H1 (cell line): ENCODE measurements at regions not wholly inside any gene's neighbourhood (a gene's known extent, or its start where the extent isn't known, plus 50 kb on each side); places are given as distances from the start of the nearest gene placed in this dataset.

Experiments
- CTCF ChIA-PET: fragments of 300-600 bp; sonication (Branson Sonifier 250); formaldehyde crosslinking; loops from one replicate; lab custom pipeline; 2021; ENCODE audit not compliant: partially characterized antibody; lab: Charles Lee
- POLR2A ChIA-PET: fragments of 300-600 bp; sonication (Branson Sonifier 250); formaldehyde crosslinking; loops from one replicate; lab custom pipeline; 2021; ENCODE audit warnings: inconsistent platforms; ENCODE audit not compliant: partially characterized antibody; lab: Charles Lee
- DNase-seq, 2 experiments: peaks; one replicate each; pipeline versions ENCODE4 v3.0.0 to v3.0.0-alpha.2; 2010 to 2022; ENCODE audit warnings: low spot score in 2 of 2, low read depth in 1 of 2, mixed read lengths in 1 of 2
- FAIRE-seq: peaks from 2 replicates; lab custom pipeline; 2011; peaks lifted over from hg19 to GRCh38; lab: Jason Lieb, UNC
- H2AFZ ChIP-seq: 2 replicates; pipeline ENCODE4 v1.8.1; 2012; ENCODE audit warnings: low read length, inconsistent platforms
- H2AK5ac ChIP-seq: 2 replicates; pipeline ENCODE4 v1.6.1; 2013; ENCODE audit warnings: low read depth, low read length
- H2BK120ac ChIP-seq: replicated peaks from 2 replicates; pipeline ENCODE3; 2013; ENCODE audit warnings: low read depth, low read length, inconsistent platforms
- H2BK12ac ChIP-seq: 2 replicates; pipeline ENCODE4 v1.6.1; 2013; ENCODE audit warnings: low read depth, low read length
- H2BK15ac ChIP-seq: 2 replicates; pipeline ENCODE4 v1.6.1; 2013; ENCODE audit warnings: low read length
- H2BK20ac ChIP-seq: 2 replicates; pipeline ENCODE4 v1.6.1; 2013; ENCODE audit warnings: low read length
- H2BK5ac ChIP-seq: 2 replicates; pipeline ENCODE4 v1.6.1; 2013; ENCODE audit warnings: low read depth, low read length
- H3K14ac ChIP-seq: 2 replicates; pipeline ENCODE4 v1.6.1; 2013; ENCODE audit warnings: inconsistent platforms; ENCODE audit not compliant: insufficient read length
- H3K18ac ChIP-seq: 2 replicates; pipeline ENCODE4 v1.6.1; 2013; ENCODE audit warnings: low read length; ENCODE audit errors: extremely low read depth
- H3K23ac ChIP-seq: 2 replicates; pipeline ENCODE4 v1.6.1; 2013; ENCODE audit warnings: inconsistent platforms; ENCODE audit not compliant: insufficient read length
- H3K23me2 ChIP-seq: 2 replicates; pipeline ENCODE4 v1.6.1; 2013; ENCODE audit warnings: low read depth, low read length
- H3K27ac ChIP-seq: 2 replicates; pipeline ENCODE4 v1.6.1; 2011; ENCODE audit warnings: low read depth, low read length, inconsistent platforms
- H3K27me3 ChIP-seq, 4 experiments: replicated peaks in 1 of 4; 1 replicate in 1 of 4; 2 replicates in 3 of 4; pipeline versions ENCODE4 v1.6.1 to v1.8.1; 2011 to 2013; ENCODE audit warnings: low read length in 3 of 4, mild to moderate bottlenecking in 3 of 4, inconsistent platforms in 2 of 4, mixed read lengths in 2 of 4, moderate library complexity in 1 of 4; ENCODE audit not compliant: control insufficient read depth in 3 of 4, insufficient read depth in 3 of 4; ENCODE audit errors: extremely low read depth in 1 of 4
- H3K36me3 ChIP-seq, 4 experiments: 2 replicates each; pipeline versions ENCODE4 v1.6.1 to v1.8.1; 2011 to 2013; ENCODE audit warnings: mild to moderate bottlenecking in 4 of 4, low read length in 3 of 4, moderate library complexity in 2 of 4, control low read depth in 1 of 4, inconsistent platforms in 1 of 4; ENCODE audit not compliant: insufficient read depth in 4 of 4, control insufficient read depth in 2 of 4
- H3K4ac ChIP-seq: replicated peaks from 2 replicates; pipeline ENCODE3; 2013; ENCODE audit warnings: low read length, low read depth, mixed read lengths, inconsistent platforms; ENCODE audit not compliant: insufficient read length
- H3K4me1 ChIP-seq, 4 experiments: replicated peaks in 1 of 4; 1 replicate in 1 of 4; 2 replicates in 3 of 4; pipeline versions ENCODE4 v1.6.1 to v1.8.1; 2011 to 2013; ENCODE audit warnings: low read length in 3 of 4, inconsistent platforms in 2 of 4, mixed read lengths in 1 of 4; ENCODE audit not compliant: insufficient read depth in 4 of 4, control insufficient read depth in 3 of 4
- H3K4me2 ChIP-seq, 2 experiments: 2 replicates each; pipeline versions ENCODE4 v1.6.1 to v1.8.1; 2011 to 2013; ENCODE audit warnings: low read depth in 2 of 2, low read length in 2 of 2, control low read depth in 1 of 2, inconsistent platforms in 1 of 2, mild to moderate bottlenecking in 1 of 2; ENCODE audit not compliant: insufficient read depth in 1 of 2
- H3K4me3 ChIP-seq, 4 experiments: fragments of 200-600, 300-600 bp in 1 of 4; sonication (generic), shearing (Covaris generic), sonication (Bioruptor Twin) in 1 of 4; 2 replicates each; pipeline versions ENCODE4 v1.5.1 to v1.8.1; 2011 to 2016; ENCODE audit warnings: low read length in 4 of 4, low read depth in 3 of 4, control low read depth in 2 of 4, inconsistent platforms in 2 of 4, mild to moderate bottlenecking in 2 of 4, mixed read lengths in 1 of 4, moderate library complexity in 1 of 4; ENCODE audit not compliant: insufficient read depth in 2 of 4; ENCODE audit errors: extremely low read depth in 1 of 4
- H3K56ac ChIP-seq: replicated peaks from 2 replicates; pipeline ENCODE3; 2013; ENCODE audit warnings: low read depth, mild to moderate bottlenecking, mixed read lengths, low read length, inconsistent platforms; ENCODE audit not compliant: insufficient read length
- H3K79me1 ChIP-seq: 2 replicates; pipeline ENCODE4 v1.6.1; 2013; ENCODE audit warnings: low read depth, low read length, control low read depth
- H3K79me2 ChIP-seq, 2 experiments: 2 replicates each; pipeline versions ENCODE4 v1.6.1 to v1.8.1; 2012 to 2013; ENCODE audit warnings: low read length in 2 of 2, mild to moderate bottlenecking in 2 of 2, inconsistent platforms in 1 of 2; ENCODE audit not compliant: insufficient read depth in 2 of 2, control insufficient read depth in 1 of 2
- H3K9ac ChIP-seq, 4 experiments: replicated peaks in 1 of 4; 1 replicate in 1 of 4; 2 replicates in 3 of 4; pipeline versions ENCODE4 v1.6.1 to v1.8.1; 2011 to 2013; ENCODE audit warnings: low read depth in 3 of 4, low read length in 3 of 4, control low read depth in 2 of 4, mild to moderate bottlenecking in 2 of 4, moderate library complexity in 2 of 4, inconsistent platforms in 1 of 4; ENCODE audit errors: extremely low read depth in 1 of 4
- H3K9me3 ChIP-seq, 2 experiments: 2 replicates each; pipeline versions ENCODE4 v1.6.1 to v1.8.1; 2012 to 2013; ENCODE audit warnings: mild to moderate bottlenecking in 2 of 2, moderate library complexity in 2 of 2, control low read depth in 1 of 2, inconsistent platforms in 1 of 2, low read depth in 1 of 2, low read length in 1 of 2, mixed read lengths in 1 of 2; ENCODE audit not compliant: insufficient read depth in 2 of 2
- H4K20me1 ChIP-seq, 2 experiments: replicated peaks in 1 of 2; 2 replicates each; pipeline versions ENCODE3 to v1.8.1; 2011 to 2013; ENCODE audit warnings: inconsistent platforms in 2 of 2, low read length in 2 of 2, mild to moderate bottlenecking in 1 of 2; ENCODE audit not compliant: insufficient read depth in 2 of 2, control insufficient read depth in 1 of 2
- H4K5ac ChIP-seq: 2 replicates; pipeline ENCODE4 v1.6.1; 2013; ENCODE audit warnings: low read length, low read depth, mixed read lengths, inconsistent platforms; ENCODE audit not compliant: insufficient read length
- H4K8ac ChIP-seq: 2 replicates; pipeline ENCODE4 v1.8.0; 2013; ENCODE audit warnings: mild to moderate bottlenecking, moderate library complexity, low read length, inconsistent platforms; ENCODE audit not compliant: insufficient read depth; ENCODE audit errors: extremely low read depth
- H4K91ac ChIP-seq: replicated peaks from 2 replicates; pipeline ENCODE3; 2013; ENCODE audit warnings: low read length, mixed read lengths, inconsistent platforms; ENCODE audit not compliant: insufficient read length
- SIRT6 ChIP-seq: IDR thresholded peaks from one replicate; pipeline ENCODE4 v1.7.1; 2012; ENCODE audit warnings: low read length, inconsistent platforms
- SP2 ChIP-seq: IDR thresholded peaks from 2 replicates; pipeline ENCODE4 v1.6.1; 2012; ENCODE audit warnings: mild to moderate bottlenecking, low read length, inconsistent platforms
- WGBS, 2 experiments: shearing (Covaris generic) in 1 of 2; methylation state at CpG; one replicate each; pipeline versions ENCODE4 v1.1.6 to v1.1.7; 2013 to 2015; ENCODE audit warnings: low lambda C conversion rate in 2 of 2, mixed read lengths in 2 of 2, inconsistent platforms in 1 of 2, low coverage in 1 of 2, missing lambda C conversion rate in 1 of 2; ENCODE audit not compliant: insufficient replicate concordance in 2 of 2, insufficient coverage in 1 of 2, insufficient read length in 1 of 2; ENCODE audit errors: extremely low coverage in 1 of 2, missing lambda C conversion rate in 1 of 2; 5-methylcytosine and 5-hydroxymethylcytosine counted together

DNA sequence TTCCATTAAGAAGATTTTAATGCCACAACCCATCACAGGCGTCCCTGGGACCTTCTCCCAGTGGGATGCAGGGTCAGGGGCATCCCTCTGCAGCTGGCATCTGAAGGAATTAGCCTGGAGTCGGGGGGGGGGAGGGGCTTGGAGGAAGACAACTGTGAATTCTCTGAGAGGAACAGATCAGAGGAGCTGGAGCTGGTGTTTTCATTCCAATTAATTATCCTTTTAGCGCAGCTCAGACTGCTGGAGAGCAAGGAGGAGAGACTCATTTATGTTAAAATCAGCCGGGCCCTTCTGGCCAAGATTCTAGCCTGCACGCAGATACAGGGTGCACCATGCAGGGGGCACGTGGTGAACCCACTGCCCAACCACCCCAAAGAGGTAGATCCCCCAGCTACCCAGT lies 116.2 kb downstream of the CHST1 start:
- Histone ChIP-seq H2BK5ac (no peak overlapping the region), H3K23ac (no peak overlapping the region), H3K27ac (no peak overlapping the region), H2BK15ac (no peak overlapping the region), H2BK12ac (no peak overlapping the region), H3K4ac (no peak overlapping the region), H3K9ac (no peak overlapping the region), H3K56ac (no peak overlapping the region), H3K27me3 (no peaks in the 10 kb centered on the region), H4K91ac (no peak overlapping the region), H3K9me3 (no peaks in the 10 kb centered on the region), H2BK20ac (no peak overlapping the region), H3K79me1 (no peaks in the 10 kb centered on the region), H4K8ac (no peak overlapping the region), H3K18ac (no peak overlapping the region), H3K4me2 (no peak overlapping the region), H3K4me1 (no peaks in the 10 kb centered on the region), H2AK5ac (no peak overlapping the region), H3K23me2 (no peaks in the 10 kb centered on the region), H3K4me3 (no peak overlapping the region), H2BK120ac (no peak overlapping the region), H2AFZ (no peak overlapping the region), H4K5ac (no peak overlapping the region), H3K79me2 (no peaks in the 10 kb centered on the region), H4K20me1 (no peaks in the 10 kb centered on the region), H3K14ac (no peak overlapping the region), H3K36me3 (no peaks in the 10 kb centered on the region)
- DNase-seq (no peak), FAIRE-seq (no peak)
- ChIA-PET POLR2A (no interaction called here), CTCF (interaction anchor here (1.6 to 1.8 kb wide), 2 partner anchors 178 to 222 kb away, joined by 6 read pairs; no protein-coding TSS in a partner anchor)
- 80% methylated on average over 5 of the region's 6 CpGs; no CpG with 5 or more reads in 1 of the 2 experiments for WGBS, 2 experiments
- TF ChIP-seq SP2 (no peak), SIRT6 (no peak)
